ENCODE measurements at regions not wholly inside any gene's neighbourhood (a gene's known extent, or its start where the extent isn't known, plus 50 kb on each side); places are given as distances from the start of the nearest gene placed in this dataset.

GRCh38 chr13:99813336-99814095 lies 158.1 kb downstream of the ZIC5 start:
- no peak for TF ChIP-seq CTCF (CRISPR knock-in tag; IDR thresholded peaks at IDR 0.05)
- no peak for TF ChIP-seq ZNF343 (CRISPR knock-in tag; IDR thresholded peaks at IDR 0.05)
- TF ChIP-seq ZIK1 (CRISPR knock-in tag; IDR thresholded peaks at IDR 0.05; ENCODE audit: borderline replicate concordance, low read depth) = no peak
- no peak for TF ChIP-seq ZNF280D (CRISPR knock-in tag; IDR thresholded peaks at IDR 0.05)
- TF ChIP-seq ZNF556 (CRISPR knock-in tag; IDR thresholded peaks at IDR 0.05; ENCODE audit: borderline replicate concordance) = no peak
